SU-DHL-6 (cell line): ENCODE measurements at regions not wholly inside any gene's neighbourhood (a gene's known extent, or its start where the extent isn't known, plus 50 kb on each side); places are given as distances from the start of the nearest gene placed in this dataset.

Source experiments
- CTCF ChIP-seq: fragments of 200-600 bp; sonication (generic); IDR thresholded peaks from one replicate; pipeline ENCODE4 v1.5.1; 2017; ENCODE audit warnings: antibody characterized with exemption, mild to moderate bottlenecking, low read length, moderate library complexity; ENCODE audit not compliant: insufficient read depth, poor library complexity, severe bottlenecking
- EZH2phosphoT487 ChIP-seq: fragments of 200-600 bp; sonication (generic), shearing (Covaris generic); conservative IDR thresholded peaks from 2 replicates; pipeline ENCODE4 v1.6.1; 2018; ENCODE audit warnings: mild to moderate bottlenecking, antibody characterized with exemption, low read length, moderate library complexity, mixed read lengths

GRCh38 chr5:39730006-39730405 lies 305.2 kb upstream of the DAB2 start:
- TF ChIP-seq CTCF (no peak), EZH2phosphoT487 (no peak)
